ENCODE measurements at regions not wholly inside any gene's neighbourhood (a gene's known extent, or its start where the extent isn't known, plus 50 kb on each side); places are given as distances from the start of the nearest gene placed in this dataset.

DNA sequence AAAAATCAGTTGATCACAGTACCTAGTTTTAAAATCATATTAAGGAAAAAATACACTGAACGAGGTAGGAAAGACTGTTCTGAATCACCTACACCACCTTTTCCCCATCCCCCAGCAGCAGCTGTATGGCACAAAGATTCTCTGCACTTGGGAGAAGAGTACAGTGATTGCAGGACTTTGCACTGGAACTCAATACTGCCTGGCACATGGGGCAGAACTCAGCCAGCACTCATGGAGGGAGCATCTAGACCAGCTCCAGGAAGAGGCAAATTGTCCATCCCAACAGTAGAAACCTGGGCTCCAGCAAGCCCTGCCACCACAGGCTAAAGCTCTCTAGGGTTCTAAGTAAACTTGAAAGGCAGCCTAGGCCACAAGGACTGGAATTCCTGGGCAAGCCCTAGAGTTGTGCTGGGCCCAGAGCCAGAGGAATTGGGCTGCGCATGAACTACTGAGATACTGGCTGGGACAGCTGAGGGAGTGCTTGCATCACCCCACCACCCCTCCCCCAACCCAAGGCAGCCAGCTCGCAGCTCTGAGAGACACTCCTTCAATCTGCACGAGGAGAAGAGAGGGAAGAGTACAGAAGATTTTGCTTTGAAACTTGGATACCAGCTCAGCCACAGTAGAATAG is 654.4 kb upstream of the CDH6 start:
- TF ChIP-seq, protein P1, sequence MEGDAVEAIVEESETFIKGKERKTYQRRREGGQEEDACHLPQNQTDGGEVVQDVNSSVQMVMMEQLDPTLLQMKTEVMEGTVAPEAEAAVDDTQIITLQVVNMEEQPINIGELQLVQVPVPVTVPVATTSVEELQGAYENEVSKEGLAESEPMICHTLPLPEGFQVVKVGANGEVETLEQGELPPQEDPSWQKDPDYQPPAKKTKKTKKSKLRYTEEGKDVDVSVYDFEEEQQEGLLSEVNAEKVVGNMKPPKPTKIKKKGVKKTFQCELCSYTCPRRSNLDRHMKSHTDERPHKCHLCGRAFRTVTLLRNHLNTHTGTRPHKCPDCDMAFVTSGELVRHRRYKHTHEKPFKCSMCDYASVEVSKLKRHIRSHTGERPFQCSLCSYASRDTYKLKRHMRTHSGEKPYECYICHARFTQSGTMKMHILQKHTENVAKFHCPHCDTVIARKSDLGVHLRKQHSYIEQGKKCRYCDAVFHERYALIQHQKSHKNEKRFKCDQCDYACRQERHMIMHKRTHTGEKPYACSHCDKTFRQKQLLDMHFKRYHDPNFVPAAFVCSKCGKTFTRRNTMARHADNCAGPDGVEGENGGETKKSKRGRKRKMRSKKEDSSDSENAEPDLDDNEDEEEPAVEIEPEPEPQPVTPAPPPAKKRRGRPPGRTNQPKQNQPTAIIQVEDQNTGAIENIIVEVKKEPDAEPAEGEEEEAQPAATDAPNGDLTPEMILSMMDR (IDR thresholded peaks at IDR 0.05), result no peak
- TF ChIP-seq POLR2A (IDR thresholded peaks at IDR 0.05), result no peak

Data from Peyer's patch (tissue), 4 donors.